ENCODE measurements at regions not wholly inside any gene's neighbourhood (a gene's known extent, or its start where the extent isn't known, plus 50 kb on each side); places are given as distances from the start of the nearest gene placed in this dataset.

- TF ChIP-seq USF1 (IDR thresholded peaks at IDR 0.05; ENCODE audit: borderline replicate concordance, extremely low read length, insufficient read depth, low read depth, low read length) (no peak), MYB (IDR thresholded peaks at IDR 0.05; ENCODE audit: borderline replicate concordance, low read depth, low read length) (no peak), CTCF (IDR thresholded peaks at IDR 0.05 in 2 of 3, conservative IDR thresholded peaks at IDR 0.05 in 1 of 3; ENCODE audit: control insufficient read depth in 2 of 3, extremely low read depth in 1 of 3, insufficient read depth in 1 of 3, low read depth in 3 of 3, low read length in 3 of 3) (no peak), E2F8 (IDR thresholded peaks at IDR 0.05; ENCODE audit: low read depth, partially characterized antibody) (no peak)
Observed at GRCh38 chr3:162175145-162175544, 678.5 kb downstream of the OTOL1 start (continued).

- SMC1A ChIA-PET (ENCODE audit: uncharacterized antibody, unreplicated experiment): no interaction called here
- no peaks in the 10 kb centered on the region for H4K20me1 ChIP-seq (ENCODE audit: control insufficient read depth, insufficient read depth)
- CTCF ChIA-PET: no interaction called here
- POLR2A ChIA-PET: no interaction called here
- H2AFZ ChIP-seq (ENCODE audit: control insufficient read depth, low read depth, low read length): no peak overlapping the region
- intact Hi-C loops (cut with micrococcal nuclease; ENCODE audit: unreplicated experiment) (no loop called here), in situ Hi-C loops (cut with MboI) (no loop called here)
- RAD21 ChIA-PET (ENCODE audit: unreplicated experiment): no interaction called here
- FAIRE-seq (no peak), DNase-seq (ENCODE audit: low read depth, low spot score) (no peak), ATAC-seq (no peak)
- no peak overlapping the region for H3K4me3 ChIP-seq
- no peak overlapping the region for H3K4me2 ChIP-seq (ENCODE audit: control insufficient read depth, insufficient read depth)
- WGBS (ENCODE audit: insufficient coverage, insufficient replicate concordance, low lambda C conversion rate, missing lambda C conversion rate): 2% methylated on average over 3 of the region's 3 CpGs
- no peaks in the 10 kb centered on the region for H3K27me3 ChIP-seq (replicated peaks in 1 of 2; ENCODE audit: control insufficient read depth in 2 of 2, insufficient read depth in 2 of 2, low read length in 1 of 2)
- no peaks in the 10 kb centered on the region for H3K4me1 ChIP-seq (ENCODE audit: control insufficient read depth, insufficient read depth, low read length)
- H3K9ac ChIP-seq (ENCODE audit: control insufficient read depth, insufficient read depth, low read length): no peak overlapping the region
- H3K27ac ChIP-seq (ENCODE audit: control insufficient read depth, insufficient read depth): no peak overlapping the region
- no peaks in the 10 kb centered on the region for H3K36me3 ChIP-seq (ENCODE audit: control insufficient read depth in 2 of 2, insufficient read depth in 2 of 2, low read length in 1 of 2)
- no peaks in the 10 kb centered on the region for H3K79me2 ChIP-seq (ENCODE audit: control insufficient read depth, insufficient read depth, low read length)
- no peaks in the 10 kb centered on the region for H3K9me3 ChIP-seq (replicated peaks; ENCODE audit: control insufficient read depth, insufficient read depth, low read length)
- BruUV-seq (replicated peaks): no TSS peak
- TF ChIP-seq IRF5 (IDR thresholded peaks at IDR 0.05; ENCODE audit: borderline replicate concordance) (no peak), BMI1 (IDR thresholded peaks at IDR 0.05; ENCODE audit: borderline replicate concordance) (no peak), GATAD2B (conservative IDR thresholded peaks at IDR 0.05; ENCODE audit: low read depth) (no peak), KDM1A (IDR thresholded peaks at IDR 0.05; ENCODE audit: borderline replicate concordance) (no peak), HCFC1 (IDR thresholded peaks at IDR 0.05; ENCODE audit: low read length) (no peak), HDGF (IDR thresholded peaks at IDR 0.05) (no peak), NR2C2 (IDR thresholded peaks at IDR 0.05; ENCODE audit: borderline replicate concordance, control insufficient read depth, insufficient read length, low read depth) (no peak), ASH2L (IDR thresholded peaks at IDR 0.05; ENCODE audit: borderline replicate concordance, low read depth) (no peak), TAF1 (IDR thresholded peaks at IDR 0.05; ENCODE audit: borderline replicate concordance, low read depth, low read length) (no peak), NFYB (IDR thresholded peaks at IDR 0.05; ENCODE audit: insufficient read depth, low read depth, low read length) (no peak), ESRRA (IDR thresholded peaks at IDR 0.05; ENCODE audit: low read length) (no peak), RB1 (IDR thresholded peaks at IDR 0.05; ENCODE audit: borderline replicate concordance) (no peak)
Observed at GRCh38 chr3:162175878-162176277, 679.3 kb downstream of the OTOL1 start.
